ENCODE measurements at regions not wholly inside any gene's neighbourhood (a gene's known extent, or its start where the extent isn't known, plus 50 kb on each side); places are given as distances from the start of the nearest gene placed in this dataset.

- H3K9me3 ChIP-seq (ENCODE audit: control insufficient read depth, insufficient read depth, low read length), result no peaks in the 10 kb centered on the region
- no peaks in the 10 kb centered on the region for H3K9me2 ChIP-seq (replicated peaks; ENCODE audit: control insufficient read depth, low read length)
- no peak overlapping the region for H3K4me2 ChIP-seq (ENCODE audit: low read length)
- no peak overlapping the region for H3K4me3 ChIP-seq (ENCODE audit: low read length)
- H3K27ac ChIP-seq (ENCODE audit: low read depth, low read length), result no peak overlapping the region
- no peaks in the 10 kb centered on the region for H3K27me3 ChIP-seq (ENCODE audit: control insufficient read depth, low read length)
- no peak for TF ChIP-seq EZH2phosphoT487 (IDR thresholded peaks at IDR 0.05; ENCODE audit: borderline replicate concordance, low read length)
- no peak for TF ChIP-seq CTCF (IDR thresholded peaks at IDR 0.05; ENCODE audit: low read depth, low read length, poor library complexity, severe bottlenecking)
- H3K79me2 ChIP-seq (ENCODE audit: control insufficient read depth, low read length), result no peaks in the 10 kb centered on the region
- H3K4me1 ChIP-seq (ENCODE audit: control insufficient read depth, low read length), result no peaks in the 10 kb centered on the region
- H3K36me3 ChIP-seq (ENCODE audit: control insufficient read depth, low read length), result no peaks in the 10 kb centered on the region
- H4K20me1 ChIP-seq (ENCODE audit: control insufficient read depth, insufficient read depth, low read depth, low read length), result no peaks in the 10 kb centered on the region
- no peaks in the 10 kb centered on the region for H3F3A ChIP-seq (ENCODE audit: control insufficient read depth, insufficient read depth)
These were observed 452.9 kb upstream of the DSEL start for GRCh38 chr18:67969458-67969857.

DNA sequence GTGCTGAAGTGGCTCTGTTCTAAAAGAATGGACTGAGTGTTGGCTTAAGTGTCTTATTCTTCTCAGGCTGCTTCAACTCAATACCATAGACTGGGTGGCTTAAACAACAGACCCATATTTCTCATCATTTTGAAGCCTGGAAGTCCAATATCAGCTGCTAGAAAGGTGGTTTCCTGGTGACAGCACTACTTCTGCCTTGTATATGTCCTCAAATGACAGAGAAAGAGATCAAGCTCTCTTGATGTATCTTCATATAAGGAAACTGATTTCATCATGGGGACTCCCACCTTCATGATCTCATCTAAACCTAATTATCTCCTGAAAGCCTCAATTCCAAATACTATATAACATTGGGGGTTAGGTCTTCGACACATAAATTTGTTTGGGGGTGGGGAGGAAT lies 449.7 kb upstream of the DSEL start:
- Histone ChIP-seq H3K27me3 (ENCODE audit: control insufficient read depth, low read length) (no peaks in the 10 kb centered on the region), H3F3A (ENCODE audit: control insufficient read depth, insufficient read depth) (no peaks in the 10 kb centered on the region), H3K36me3 (ENCODE audit: control insufficient read depth, low read length) (no peaks in the 10 kb centered on the region), H3K4me3 (ENCODE audit: low read length) (no peak overlapping the region), H3K79me2 (ENCODE audit: control insufficient read depth, low read length) (no peaks in the 10 kb centered on the region), H3K4me1 (ENCODE audit: control insufficient read depth, low read length) (no peaks in the 10 kb centered on the region), H3K4me2 (ENCODE audit: low read length) (no peak overlapping the region), H3K9me2 (replicated peaks; ENCODE audit: control insufficient read depth, low read length) (no peaks in the 10 kb centered on the region), H3K27ac (ENCODE audit: low read depth, low read length) (no peak overlapping the region), H4K20me1 (ENCODE audit: control insufficient read depth, insufficient read depth, low read depth, low read length) (no peaks in the 10 kb centered on the region), H3K9me3 (ENCODE audit: control insufficient read depth, insufficient read depth, low read length) (no peaks in the 10 kb centered on the region)
- no peak for TF ChIP-seq EZH2phosphoT487 (IDR thresholded peaks at IDR 0.05; ENCODE audit: borderline replicate concordance, low read length)

DNA sequence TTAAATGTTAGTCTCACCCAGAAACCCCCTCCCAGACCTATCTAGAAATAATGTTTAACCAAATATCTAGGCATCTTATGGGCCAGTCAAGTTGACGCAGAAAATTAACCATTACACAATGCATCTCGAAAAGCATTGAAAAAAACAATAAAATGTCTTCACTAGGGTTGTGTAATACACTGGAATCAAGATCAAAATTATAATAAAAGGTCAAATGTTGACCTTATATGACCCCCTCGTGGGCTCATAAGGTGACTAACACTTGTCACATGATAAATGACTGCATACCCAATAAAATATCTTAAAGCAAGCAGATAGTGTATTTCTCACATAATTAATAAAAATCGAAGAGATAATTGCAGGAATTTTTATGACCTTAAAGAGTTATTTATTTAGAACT lies 447.9 kb upstream of the DSEL start:
- Histone ChIP-seq H3K4me2 (ENCODE audit: low read length) (no peak overlapping the region), H3K79me2 (ENCODE audit: control insufficient read depth, low read length) (no peaks in the 10 kb centered on the region), H3K36me3 (ENCODE audit: control insufficient read depth, low read length) (no peaks in the 10 kb centered on the region), H3K4me3 (ENCODE audit: low read length) (no peak overlapping the region), H3K9me2 (replicated peaks; ENCODE audit: control insufficient read depth, low read length) (no peaks in the 10 kb centered on the region), H4K20me1 (ENCODE audit: control insufficient read depth, insufficient read depth, low read depth, low read length) (no peaks in the 10 kb centered on the region), H3K27me3 (ENCODE audit: control insufficient read depth, low read length) (no peaks in the 10 kb centered on the region), H3F3A (ENCODE audit: control insufficient read depth, insufficient read depth) (no peaks in the 10 kb centered on the region), H3K4me1 (ENCODE audit: control insufficient read depth, low read length) (no peaks in the 10 kb centered on the region), H3K27ac (ENCODE audit: low read depth, low read length) (no peak overlapping the region), H3K9me3 (ENCODE audit: control insufficient read depth, insufficient read depth, low read length) (no peaks in the 10 kb centered on the region)
- TF ChIP-seq EZH2phosphoT487 (IDR thresholded peaks at IDR 0.05; ENCODE audit: borderline replicate concordance, low read length), result no peak
- TF ChIP-seq CTCF (IDR thresholded peaks at IDR 0.05; ENCODE audit: low read depth, low read length, poor library complexity, severe bottlenecking), result no peak

- Histone ChIP-seq H3K36me3 (ENCODE audit: control insufficient read depth, low read length) (no peaks in the 10 kb centered on the region), H4K20me1 (ENCODE audit: control insufficient read depth, insufficient read depth, low read depth, low read length) (no peaks in the 10 kb centered on the region), H3K9me3 (ENCODE audit: control insufficient read depth, insufficient read depth, low read length) (no peaks in the 10 kb centered on the region), H3K4me2 (ENCODE audit: low read length) (no peak overlapping the region), H3K9me2 (replicated peaks; ENCODE audit: control insufficient read depth, low read length) (no peaks in the 10 kb centered on the region), H3K79me2 (ENCODE audit: control insufficient read depth, low read length) (no peaks in the 10 kb centered on the region), H3K27ac (ENCODE audit: low read depth, low read length) (no peak overlapping the region), H3F3A (ENCODE audit: control insufficient read depth, insufficient read depth) (no peaks in the 10 kb centered on the region), H3K4me3 (ENCODE audit: low read length) (no peak overlapping the region), H3K4me1 (ENCODE audit: control insufficient read depth, low read length) (no peaks in the 10 kb centered on the region), H3K27me3 (ENCODE audit: control insufficient read depth, low read length) (no peaks in the 10 kb centered on the region)
- TF ChIP-seq CTCF (IDR thresholded peaks at IDR 0.05; ENCODE audit: low read depth, low read length, poor library complexity, severe bottlenecking), result no peak
- TF ChIP-seq EZH2phosphoT487 (IDR thresholded peaks at IDR 0.05; ENCODE audit: borderline replicate concordance, low read length), result no peak
These were observed 445.4 kb upstream of the DSEL start for GRCh38 chr18:67961701-67962440.
